Astrocyte (in vitro differentiated cells and primary cell): ENCODE measurements at regions not wholly inside any gene's neighbourhood (a gene's known extent, or its start where the extent isn't known, plus 50 kb on each side); places are given as distances from the start of the nearest gene placed in this dataset.

Experiments used
- CTCF ChIP-seq: IDR thresholded peaks from 2 replicates; pipeline ENCODE4 v1.5.1; 2011; ENCODE audit warnings: low read depth, mild to moderate bottlenecking, inconsistent platforms, low read length, moderate library complexity; ENCODE audit not compliant: insufficient read depth
- EZH2 ChIP-seq: IDR thresholded peaks from 2 replicates; pipeline ENCODE4 v1.6.1; 2012; ENCODE audit warnings: mild to moderate bottlenecking, low read length, inconsistent platforms; ENCODE audit not compliant: insufficient read depth

DNA sequence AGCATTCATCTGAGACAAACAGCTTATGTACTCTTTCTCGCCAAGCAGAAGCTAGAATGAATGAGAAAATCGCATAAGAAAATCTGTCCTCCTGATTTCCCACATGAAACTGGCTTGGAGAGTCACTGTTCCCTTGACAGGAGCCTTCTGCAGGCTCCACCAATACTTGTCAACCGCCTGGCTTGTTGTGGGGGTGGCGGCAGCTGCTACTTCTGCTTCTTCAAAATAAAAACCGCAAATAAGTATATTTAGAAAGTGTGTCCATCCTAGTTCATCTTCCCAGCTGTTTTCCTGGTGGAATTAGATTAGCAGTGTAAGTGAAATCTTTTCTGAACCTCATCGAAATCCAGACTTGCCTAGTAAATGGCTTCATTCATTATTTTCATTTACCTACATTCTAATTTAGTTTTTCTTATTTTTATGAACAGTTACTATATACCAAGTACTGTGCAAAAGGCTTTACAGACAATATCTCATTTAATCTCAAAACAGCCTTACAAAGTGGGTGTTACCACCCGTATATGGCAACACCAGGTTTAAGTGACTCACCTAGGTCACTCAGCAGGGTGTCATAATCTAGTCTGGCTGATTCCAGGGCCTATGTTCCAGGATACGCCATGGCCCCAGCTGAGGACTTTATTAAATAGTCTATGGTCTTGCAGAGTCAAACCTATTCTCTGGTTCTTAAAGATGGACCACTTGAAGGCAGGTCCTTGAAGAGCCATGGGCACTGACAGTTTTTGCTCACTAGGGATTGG is 104.6 kb upstream of the IGFBP7 start:
- TF ChIP-seq EZH2 = no peak
- TF ChIP-seq CTCF = no peak
